Neural cell (in vitro differentiated cells): ENCODE measurements at regions not wholly inside any gene's neighbourhood (a gene's known extent, or its start where the extent isn't known, plus 50 kb on each side); places are given as distances from the start of the nearest gene placed in this dataset.

ENCODE experiments used
- H2AFZ ChIP-seq: fragments of 200-600, 300-800 bp; sonication (generic), shearing (Covaris generic); 2 replicates; pipeline ENCODE4 v1.6.0; 2014; ENCODE audit warnings: low read depth, mild to moderate bottlenecking, antibody characterized with exemption, low read length, moderate library complexity
- H3F3A ChIP-seq: fragments of 200-600 bp; shearing (Covaris generic); 2 replicates; pipeline ENCODE4 v1.6.1; 2016; ENCODE audit warnings: mild to moderate bottlenecking, moderate library complexity, mixed read lengths, antibody characterized with exemption, low read length; ENCODE audit not compliant: insufficient read depth, poor library complexity, severe bottlenecking
- H3K27ac ChIP-seq: fragments of 200-600, 300-800 bp; sonication (generic), shearing (Covaris generic); 2 replicates; pipeline ENCODE4 v1.5.1; 2014; ENCODE audit warnings: mild to moderate bottlenecking, low read length, moderate library complexity
- H3K27me3 ChIP-seq: fragments of 300-800, 200-600 bp; sonication (generic), shearing (Covaris generic); 2 replicates; pipeline ENCODE4 v1.6.0; 2014; ENCODE audit warnings: mild to moderate bottlenecking, low read depth, low read length, moderate library complexity; ENCODE audit not compliant: insufficient read depth
- H3K36me3 ChIP-seq: fragments of 300-800, 200-600 bp; sonication (generic), shearing (Covaris generic); 2 replicates; pipeline ENCODE4 v1.5.1; 2014; ENCODE audit warnings: mild to moderate bottlenecking, antibody characterized with exemption, low read length, moderate library complexity; ENCODE audit not compliant: insufficient read depth
- H3K4me2 ChIP-seq: fragments of 300-800, 200-600 bp; sonication (generic), shearing (Covaris generic); 2 replicates; pipeline ENCODE4 v1.6.0; 2014; ENCODE audit warnings: mild to moderate bottlenecking, low read length
- H3K4me3 ChIP-seq: fragments of 300-800, 200-600 bp; sonication (generic), shearing (Covaris generic); 2 replicates; pipeline ENCODE4 v1.5.1; 2014; ENCODE audit warnings: mild to moderate bottlenecking, low read length, moderate library complexity
- H3K79me2 ChIP-seq: fragments of 200-600 bp; shearing (Covaris generic); replicated peaks from 2 replicates; pipeline ENCODE4 v1.6.0; 2014; ENCODE audit warnings: mild to moderate bottlenecking, low read length, moderate library complexity; ENCODE audit not compliant: insufficient read depth
- H3K9ac ChIP-seq: fragments of 300-800, 200-600 bp; sonication (generic), shearing (Covaris generic); 2 replicates; pipeline ENCODE4 v1.6.1; 2016; ENCODE audit warnings: mild to moderate bottlenecking, low read length, mixed read lengths
- H3K9me2 ChIP-seq: fragments of 200-600 bp; shearing (Covaris generic); 2 replicates; pipeline ENCODE4 v1.6.1; 2016; ENCODE audit warnings: mild to moderate bottlenecking, low read length, mixed read lengths; ENCODE audit not compliant: insufficient read depth
- H3K9me3 ChIP-seq: fragments of 200-600, 300-800 bp; sonication (generic), shearing (Covaris generic); 2 replicates; pipeline ENCODE4 v1.6.1; 2016; ENCODE audit warnings: mild to moderate bottlenecking, mixed run types, low read length, moderate library complexity, mixed read lengths
- H4K20me1 ChIP-seq: fragments of 200-600 bp; shearing (Covaris generic); 2 replicates; pipeline ENCODE4 v1.6.1; 2016; ENCODE audit warnings: mild to moderate bottlenecking, mixed run types; ENCODE audit not compliant: insufficient read depth
- EP300 ChIP-seq: fragments of 450-650 bp; conservative IDR thresholded peaks from 2 replicates; pipeline ENCODE4 v1.6.1; 2014; ENCODE audit warnings: antibody characterized with exemption, mild to moderate bottlenecking, moderate library complexity; ENCODE audit not compliant: poor library complexity, severe bottlenecking
- EZH2 ChIP-seq: fragments of 200-600, 300-800 bp; shearing (Covaris generic), sonication (generic); IDR thresholded peaks from 2 replicates; pipeline ENCODE4 v1.6.1; 2014; ENCODE audit warnings: antibody characterized with exemption, low read length, borderline replicate concordance, mild to moderate bottlenecking; ENCODE audit not compliant: insufficient read depth, poor library complexity, severe bottlenecking
- MXI1 ChIP-seq: fragments of 450-650 bp; conservative IDR thresholded peaks from 2 replicates; pipeline ENCODE4 v1.6.1; 2014; ENCODE audit warnings: antibody characterized with exemption, mild to moderate bottlenecking; ENCODE audit not compliant: poor library complexity, severe bottlenecking
- POLR2AphosphoS5 ChIP-seq: IDR thresholded peaks from 2 replicates; pipeline ENCODE4 v1.6.1; 2012
- RAD21 ChIP-seq: fragments of 450-650 bp; conservative IDR thresholded peaks from 2 replicates; pipeline ENCODE4 v1.6.1; 2014; ENCODE audit warnings: antibody characterized with exemption, mild to moderate bottlenecking, moderate library complexity
- SMC3 ChIP-seq: fragments of 450-650 bp; conservative IDR thresholded peaks from 2 replicates; pipeline ENCODE4 v1.6.1; 2014; ENCODE audit warnings: antibody characterized with exemption, mild to moderate bottlenecking, moderate library complexity; ENCODE audit not compliant: poor library complexity
- TAF1 ChIP-seq: IDR thresholded peaks from 2 replicates; pipeline ENCODE4 v1.6.1; 2012; ENCODE audit warnings: low read depth
- TF ChIP-seq, protein P1 (sequence below): IDR thresholded peaks from 2 replicates; pipeline ENCODE4 v1.6.1; 2012; ENCODE audit warnings: borderline replicate concordance
- TF ChIP-seq, protein P2 (sequence below): fragments of 450-650 bp; IDR thresholded peaks from 2 replicates; pipeline ENCODE4 v1.5.1; 2014; ENCODE audit warnings: antibody characterized with exemption, mild to moderate bottlenecking, moderate library complexity; ENCODE audit not compliant: poor library complexity, severe bottlenecking

DNA sequence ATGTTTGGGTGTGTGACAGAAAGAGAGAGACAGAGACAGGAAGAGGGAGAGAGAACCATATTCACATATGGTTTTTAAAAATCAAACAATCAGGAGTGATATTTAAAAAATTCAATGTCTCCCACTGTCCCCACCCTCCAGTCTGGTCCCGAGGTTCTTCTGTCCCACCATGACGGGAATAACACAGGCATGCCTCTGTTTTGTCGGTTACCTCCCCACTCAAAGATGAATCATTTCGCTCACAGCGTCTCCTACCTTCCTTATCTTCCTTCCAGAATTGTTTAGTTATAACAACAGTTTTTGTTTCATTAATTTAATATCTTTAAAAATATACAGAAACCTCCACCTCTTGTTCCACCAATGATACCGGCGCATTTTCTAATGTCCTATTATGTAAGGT, 113.0 kb downstream of the KCNF1 start:
- Histone ChIP-seq H3K79me2 (no peaks in the 10 kb centered on the region), H3K36me3 (no peaks in the 10 kb centered on the region), H3K27ac (no peak overlapping the region), H3K27me3 (no peaks in the 10 kb centered on the region), H3K9me2 (no peaks in the 10 kb centered on the region), H3K9me3 (no peaks in the 10 kb centered on the region), H3F3A (no peaks in the 10 kb centered on the region), H3K4me3 (no peak overlapping the region), H2AFZ (no peak overlapping the region), H3K9ac (no peak overlapping the region), H4K20me1 (no peaks in the 10 kb centered on the region), H3K4me2 (no peak overlapping the region)
- TF ChIP-seq, protein P1, sequence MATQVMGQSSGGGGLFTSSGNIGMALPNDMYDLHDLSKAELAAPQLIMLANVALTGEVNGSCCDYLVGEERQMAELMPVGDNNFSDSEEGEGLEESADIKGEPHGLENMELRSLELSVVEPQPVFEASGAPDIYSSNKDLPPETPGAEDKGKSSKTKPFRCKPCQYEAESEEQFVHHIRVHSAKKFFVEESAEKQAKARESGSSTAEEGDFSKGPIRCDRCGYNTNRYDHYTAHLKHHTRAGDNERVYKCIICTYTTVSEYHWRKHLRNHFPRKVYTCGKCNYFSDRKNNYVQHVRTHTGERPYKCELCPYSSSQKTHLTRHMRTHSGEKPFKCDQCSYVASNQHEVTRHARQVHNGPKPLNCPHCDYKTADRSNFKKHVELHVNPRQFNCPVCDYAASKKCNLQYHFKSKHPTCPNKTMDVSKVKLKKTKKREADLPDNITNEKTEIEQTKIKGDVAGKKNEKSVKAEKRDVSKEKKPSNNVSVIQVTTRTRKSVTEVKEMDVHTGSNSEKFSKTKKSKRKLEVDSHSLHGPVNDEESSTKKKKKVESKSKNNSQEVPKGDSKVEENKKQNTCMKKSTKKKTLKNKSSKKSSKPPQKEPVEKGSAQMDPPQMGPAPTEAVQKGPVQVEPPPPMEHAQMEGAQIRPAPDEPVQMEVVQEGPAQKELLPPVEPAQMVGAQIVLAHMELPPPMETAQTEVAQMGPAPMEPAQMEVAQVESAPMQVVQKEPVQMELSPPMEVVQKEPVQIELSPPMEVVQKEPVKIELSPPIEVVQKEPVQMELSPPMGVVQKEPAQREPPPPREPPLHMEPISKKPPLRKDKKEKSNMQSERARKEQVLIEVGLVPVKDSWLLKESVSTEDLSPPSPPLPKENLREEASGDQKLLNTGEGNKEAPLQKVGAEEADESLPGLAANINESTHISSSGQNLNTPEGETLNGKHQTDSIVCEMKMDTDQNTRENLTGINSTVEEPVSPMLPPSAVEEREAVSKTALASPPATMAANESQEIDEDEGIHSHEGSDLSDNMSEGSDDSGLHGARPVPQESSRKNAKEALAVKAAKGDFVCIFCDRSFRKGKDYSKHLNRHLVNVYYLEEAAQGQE: no peak
- no peak for TF ChIP-seq EZH2

DNA sequence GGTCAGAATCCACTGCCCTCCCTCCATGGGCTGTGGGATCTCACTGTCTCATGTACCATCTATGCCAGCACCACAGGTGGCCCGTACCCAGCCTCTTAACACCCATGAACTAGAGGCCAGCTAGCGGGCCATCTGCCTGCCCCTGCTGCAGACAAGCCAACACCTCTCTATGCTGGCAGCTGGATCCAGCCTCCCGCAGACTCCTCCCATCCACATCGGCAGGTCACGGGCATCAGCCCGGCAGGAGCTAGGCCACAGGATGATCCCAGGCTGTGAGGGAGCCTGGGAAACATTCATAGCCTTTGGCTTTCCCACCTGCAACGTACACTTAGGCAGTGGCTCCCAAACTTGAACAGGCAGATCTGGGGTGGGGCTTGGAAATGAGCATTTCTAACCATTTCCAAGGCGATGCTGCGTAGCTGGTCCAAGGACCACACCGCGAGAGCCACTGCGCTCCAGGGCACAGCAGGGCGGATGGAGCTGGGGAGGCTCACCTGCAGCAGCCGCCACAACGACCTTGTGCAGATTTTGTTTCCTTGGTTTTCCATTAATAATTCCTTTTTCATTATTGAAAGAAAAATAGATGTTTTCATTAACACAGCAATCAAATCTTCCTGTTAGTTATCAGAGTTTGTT, 114.7 kb downstream of the KCNF1 start:
- H3K27me3 ChIP-seq: no peaks in the 10 kb centered on the region
- TF ChIP-seq RAD21: no peak
- no peak for TF ChIP-seq EZH2
- TF ChIP-seq EP300: no peak
- no peak for TF ChIP-seq SMC3
- TF ChIP-seq, protein P2, sequence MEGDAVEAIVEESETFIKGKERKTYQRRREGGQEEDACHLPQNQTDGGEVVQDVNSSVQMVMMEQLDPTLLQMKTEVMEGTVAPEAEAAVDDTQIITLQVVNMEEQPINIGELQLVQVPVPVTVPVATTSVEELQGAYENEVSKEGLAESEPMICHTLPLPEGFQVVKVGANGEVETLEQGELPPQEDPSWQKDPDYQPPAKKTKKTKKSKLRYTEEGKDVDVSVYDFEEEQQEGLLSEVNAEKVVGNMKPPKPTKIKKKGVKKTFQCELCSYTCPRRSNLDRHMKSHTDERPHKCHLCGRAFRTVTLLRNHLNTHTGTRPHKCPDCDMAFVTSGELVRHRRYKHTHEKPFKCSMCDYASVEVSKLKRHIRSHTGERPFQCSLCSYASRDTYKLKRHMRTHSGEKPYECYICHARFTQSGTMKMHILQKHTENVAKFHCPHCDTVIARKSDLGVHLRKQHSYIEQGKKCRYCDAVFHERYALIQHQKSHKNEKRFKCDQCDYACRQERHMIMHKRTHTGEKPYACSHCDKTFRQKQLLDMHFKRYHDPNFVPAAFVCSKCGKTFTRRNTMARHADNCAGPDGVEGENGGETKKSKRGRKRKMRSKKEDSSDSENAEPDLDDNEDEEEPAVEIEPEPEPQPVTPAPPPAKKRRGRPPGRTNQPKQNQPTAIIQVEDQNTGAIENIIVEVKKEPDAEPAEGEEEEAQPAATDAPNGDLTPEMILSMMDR: no peak
- no peak for TF ChIP-seq POLR2AphosphoS5
- TF ChIP-seq, protein P1: no peak
- no peak for TF ChIP-seq TAF1
- no peak for TF ChIP-seq MXI1
- H3K9me3 ChIP-seq: no peaks in the 10 kb centered on the region
- no peaks in the 10 kb centered on the region for H3K9me2 ChIP-seq
- H2AFZ ChIP-seq: no peak overlapping the region
- H3K27ac ChIP-seq: no peak overlapping the region
- H4K20me1 ChIP-seq: no peaks in the 10 kb centered on the region
- H3K79me2 ChIP-seq: no peaks in the 10 kb centered on the region
- H3K4me3 ChIP-seq: no peak overlapping the region
- H3F3A ChIP-seq: no peaks in the 10 kb centered on the region
- no peak overlapping the region for H3K9ac ChIP-seq
- no peaks in the 10 kb centered on the region for H3K36me3 ChIP-seq
- no peak overlapping the region for H3K4me2 ChIP-seq
